ENCODE measurements at regions not wholly inside any gene's neighbourhood (a gene's known extent, or its start where the extent isn't known, plus 50 kb on each side); places are given as distances from the start of the nearest gene placed in this dataset.

- TF ChIP-seq CTCF (IDR thresholded peaks at IDR 0.05), result no peak
- TF ChIP-seq ZFX (IDR thresholded peaks at IDR 0.05; ENCODE audit: borderline replicate concordance), result no peak
Measured at GRCh38 chr9:12469084-12469483, 224.1 kb upstream of the TYRP1 start.

Measured in 22Rv1 (cell line).